Heart left ventricle (tissue), 16 donors: ENCODE measurements at regions not wholly inside any gene's neighbourhood (a gene's known extent, or its start where the extent isn't known, plus 50 kb on each side); places are given as distances from the start of the nearest gene placed in this dataset.

Experiments
- ATAC-seq, 4 donors: fragments of 200-7000 bp; cut with Tn5 transposase; one replicate each; pipeline ENCODE4 v1.9.1; 2020 to 2022; ENCODE audit warnings: moderate library complexity in 4 of 4, mild to moderate bottlenecking in 3 of 4, moderate number of reproducible peaks in 1 of 4
- DNase-seq, 5 donors: peaks; one replicate each; pipeline ENCODE4 v3.0.0-alpha.2; 2020
- H3K27ac ChIP-seq, 12 donors: fragments of 200-600 bp; sonication (generic) in 4 of 12; one replicate each; pipeline versions ENCODE4 v1.5.0 to v1.8.0; 2016 to 2022; ENCODE audit warnings: mild to moderate bottlenecking in 2 of 12
- H3K27me3 ChIP-seq, 9 donors: fragments of 200-600 bp; sonication (generic) in 2 of 9; one replicate each; pipeline versions ENCODE4 v1.5.1 to v1.8.0; 2016 to 2022; ENCODE audit warnings: mild to moderate bottlenecking in 3 of 9
- H3K36me3 ChIP-seq, 9 donors: fragments of 200-600 bp; sonication (generic) in 2 of 9; one replicate each; pipeline versions ENCODE4 v1.5.0 to v1.8.0; 2018 to 2022; ENCODE audit warnings: mild to moderate bottlenecking in 2 of 9
- H3K4me1 ChIP-seq, 12 donors: fragments of 200-600 bp; sonication (generic) in 4 of 12; one replicate each; pipeline versions ENCODE4 v1.5.0 to v1.8.0; 2016 to 2022; ENCODE audit warnings: mild to moderate bottlenecking in 3 of 12
- H3K4me3 ChIP-seq, 12 donors: fragments of 200-600 bp; sonication (generic) in 4 of 12; one replicate each; pipeline versions ENCODE4 v1.5.0 to v1.8.0; 2017 to 2022; ENCODE audit warnings: mild to moderate bottlenecking in 9 of 12, moderate library complexity in 4 of 12
- H3K9me3 ChIP-seq, 12 donors: fragments of 200-600 bp; sonication (generic) in 4 of 12; one replicate each; pipeline versions ENCODE4 v1.5.0 to v1.8.0; 2016 to 2022; ENCODE audit warnings: mild to moderate bottlenecking in 1 of 12
- CTCF ChIP-seq, 12 donors: fragments of 200-600 bp; sonication (generic) in 4 of 12; IDR thresholded peaks; one replicate each; pipeline versions ENCODE4 v1.5.0 to v1.8.0; 2018 to 2022; ENCODE audit warnings: antibody characterized with exemption in 12 of 12, mild to moderate bottlenecking in 5 of 12
- POLR2A ChIP-seq, 2 donors: fragments of 450-650 bp; IDR thresholded peaks; one replicate each; pipeline ENCODE4 v1.6.1; 2017; ENCODE audit warnings: antibody characterized with exemption in 2 of 2, mild to moderate bottlenecking in 2 of 2, moderate library complexity in 2 of 2
- WGBS, 4 donors: extraction: QIAGEN DNeasy Blood & Tissue Kit in 2 of 4; methylation state at CpG; one replicate each; pipeline versions ENCODE4 v1.1.5 to v1.1.7; 2013 to 2018; 5-methylcytosine and 5-hydroxymethylcytosine counted together
- intact Hi-C, 10 donors: fragments of 100-400 bp; cut with DNase I; formaldehyde crosslinking; loops; one replicate each; pipeline versions ENCODE4 v1.11.1 to v1.14.2; 2022
- donor health status: ischemic (EF 13 %, LVEDD 7.1; RV severe dilation, severe dysfunction).
- donor health status: healthy with polysubstance abuse.
- donor health status: DM: no; HTN: yes; CAD: no.
- donor health status: DM: no; HTN: no; CAD: no.
- donor health status: ischemic (EF 25% LVEDD 6.9; RV normal size, moderate dysfunction).
- donor health status: ischemic (EF 25% LVEDD 5.7; RV mildly dilated, moderate dysfunction).
- donor health status: healthy.
- donor health status: DM: yes; HTN: yes; CAD: no.
- donor health status: ischemic (EF 35%, LVEDD 5.7; RV mildly dilated, moderate dysfunction).
- donor health status: nonischemic (EF 11% LVEDD 7.7; RV severe dilation, severe dysfunction).
- donor health status: DM: yes; HTN: yes; CAD: no.
- donor health status: PGD.
- donor health status: ischemic (EF 29% LVEDD 5.4; RV normal size, mild dysfunction).
- donor health status: nonischemic (EF 23%, LVEDD 6.1; RV moderate dilation, normal function).

DNA sequence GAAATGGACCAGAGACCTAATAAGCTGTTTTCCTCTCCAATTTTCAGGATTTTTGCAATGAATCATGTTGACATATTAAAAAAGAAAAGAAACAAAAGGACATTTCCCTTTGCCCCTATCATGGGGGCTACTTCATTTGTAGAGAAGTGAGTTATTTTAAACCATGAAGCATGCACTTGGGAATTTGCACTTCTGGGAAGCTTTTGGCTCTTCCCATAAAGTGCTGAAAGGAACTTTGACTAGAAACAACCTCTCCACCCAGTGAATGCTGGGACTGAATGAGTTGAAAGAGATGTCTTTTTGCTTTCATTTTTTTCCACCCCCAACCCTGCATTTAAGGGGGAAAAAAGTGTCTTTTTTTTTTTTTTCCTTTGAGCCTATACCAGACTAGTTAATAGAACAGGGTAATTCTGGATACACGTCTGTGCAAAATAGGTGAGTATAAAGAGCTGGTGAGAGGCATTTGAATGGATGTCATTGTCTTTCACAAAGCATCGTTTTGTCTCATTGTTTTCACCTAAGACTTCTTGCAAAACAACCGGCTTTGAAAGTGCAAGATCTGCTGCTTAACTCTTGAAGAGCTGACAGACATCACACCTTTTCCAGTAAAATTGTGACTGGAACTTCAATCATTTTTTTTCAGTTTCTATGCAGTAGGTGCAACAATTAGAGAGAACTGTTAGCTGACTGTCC lies 138.7 kb upstream of the BACH2 start:
- peaks cover 0 to 14% (median 0%) of the 10 kb centered on the region in 12 donors for H3K4me1 ChIP-seq
- no peak overlapping the region for H3K4me3 ChIP-seq
- no peaks in the 10 kb centered on the region for H3K27me3 ChIP-seq
- peak in 3 of 4 donors; percentile 47 to 67 (median 62) for ATAC-seq
- DNase-seq: no peak
- H3K9me3 ChIP-seq: peaks cover 0 to 5% (median 0%) of the 10 kb centered on the region in 12 donors
- H3K27ac ChIP-seq: no peak overlapping the region
- WGBS, 4 donors: 25 to 27% (median 26%) methylated on average over 3 of the region's 3 CpGs
- intact Hi-C loops: no loop called here
- no peaks in the 10 kb centered on the region for H3K36me3 ChIP-seq
- TF ChIP-seq CTCF (IDR thresholded peaks at IDR 0.05): no peak

DNA sequence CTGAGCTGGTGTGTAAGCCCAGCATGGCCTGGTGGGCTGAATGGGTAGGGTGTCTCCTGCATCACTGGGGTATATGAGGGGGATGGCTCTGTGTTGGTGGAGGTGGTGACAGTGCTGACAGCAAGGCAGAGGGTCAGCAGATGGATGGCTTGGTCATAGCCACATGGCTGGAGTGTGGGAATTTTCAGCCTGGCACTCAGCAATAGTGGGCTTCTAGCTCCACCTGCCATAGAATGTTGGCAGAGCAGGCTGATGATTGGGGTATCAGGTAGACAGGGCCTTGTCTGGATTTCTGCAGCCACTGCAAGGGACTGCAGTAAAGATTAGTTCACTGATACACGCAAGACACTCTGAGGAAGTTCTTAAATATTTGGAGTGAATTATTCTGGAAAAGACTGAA lies 137.5 kb upstream of the BACH2 start:
- DNase-seq (no peak), ATAC-seq (peak in 2 of 4 donors; percentile 58 to 78)
- 96 to 100% (median 96%) methylated on average over 1 of the region's 1 CpG for WGBS, 4 donors
- Histone ChIP-seq H3K36me3 (no peaks in the 10 kb centered on the region), H3K4me3 (no peak overlapping the region), H3K4me1 (peaks cover 0 to 14% (median 0%) of the 10 kb centered on the region in 12 donors), H3K27ac (no peak overlapping the region), H3K9me3 (peaks cover 0 to 16% (median 9%) of the 10 kb centered on the region in 12 donors), H3K27me3 (no peaks in the 10 kb centered on the region)
- peak in 7 of 12 donors; percentile 13 to 40 (median 24) for TF ChIP-seq CTCF (IDR thresholded peaks at IDR 0.05)
- TF ChIP-seq POLR2A (IDR thresholded peaks at IDR 0.05): no peak
- intact Hi-C loops: no loop called here

- DNase-seq: no peak
- H3K36me3 ChIP-seq: no peaks in the 10 kb centered on the region
- TF ChIP-seq CTCF (IDR thresholded peaks at IDR 0.05) (no peak), POLR2A (IDR thresholded peaks at IDR 0.05) (no peak)
- no peak overlapping the region for H3K4me3 ChIP-seq
- H3K9me3 ChIP-seq: peaks cover 0 to 25% (median 14%) of the 10 kb centered on the region in 12 donors
- no peaks in the 10 kb centered on the region for H3K27me3 ChIP-seq
- no peak overlapping the region for H3K27ac ChIP-seq
- ATAC-seq: no peak
- intact Hi-C loops: no loop called here
- H3K4me1 ChIP-seq: peaks cover 0 to 14% (median 0%) of the 10 kb centered on the region in 12 donors
Measured at GRCh38 chr6:90432937-90433336, 136.3 kb upstream of the BACH2 start.

- TF ChIP-seq POLR2A (IDR thresholded peaks at IDR 0.05) (no peak), CTCF (IDR thresholded peaks at IDR 0.05) (no peak)
- intact Hi-C loops: no loop called here
- H3K4me3 ChIP-seq: no peak overlapping the region
- ATAC-seq (no peak), DNase-seq (no peak)
- H3K27me3 ChIP-seq: no peaks in the 10 kb centered on the region
- H3K27ac ChIP-seq: no peak overlapping the region
- peaks cover 0 to 26% (median 14%) of the 10 kb centered on the region in 12 donors for H3K9me3 ChIP-seq
- WGBS, 4 donors: 85 to 95% (median 91%) methylated on average over 3 of the region's 3 CpGs
- H3K4me1 ChIP-seq: peaks cover 0 to 14% (median 0%) of the 10 kb centered on the region in 12 donors
- H3K36me3 ChIP-seq: no peaks in the 10 kb centered on the region
Measured at GRCh38 chr6:90432041-90432775, 135.6 kb upstream of the BACH2 start.
